ENCODE measurements at regions not wholly inside any gene's neighbourhood (a gene's known extent, or its start where the extent isn't known, plus 50 kb on each side); places are given as distances from the start of the nearest gene placed in this dataset.
A peak's percentile ranks its signal among the peaks of the same experiment; 100 is the strongest.

DNA sequence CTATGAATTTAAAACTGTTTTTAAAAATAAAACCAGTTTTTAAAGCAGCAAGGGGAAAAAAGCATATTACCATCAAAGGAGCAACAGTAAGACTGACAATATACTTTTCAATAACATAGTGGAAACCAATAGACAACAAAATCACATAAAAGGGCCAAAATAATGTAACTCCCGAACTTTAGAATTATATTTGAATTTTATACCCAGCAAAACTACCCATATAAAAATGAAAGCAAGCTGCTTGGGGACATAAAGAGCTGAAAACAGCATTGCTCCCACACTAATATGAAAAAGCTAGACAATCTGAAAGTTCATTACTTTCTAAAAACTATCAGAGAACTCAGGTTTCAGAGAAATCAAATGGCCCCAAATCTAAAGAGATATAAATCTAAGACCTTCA, 199.4 kb upstream of the ARID1B start:
- Histone ChIP-seq H3K4me1 (replicated peaks) (no peaks in the 10 kb centered on the region), H3K9me3 (no peaks in the 10 kb centered on the region), H3K4me3 (no peak overlapping the region), H3K27me3 (replicated peaks; ENCODE audit: insufficient read depth) (no peaks in the 10 kb centered on the region), H3K36me3 (no peaks in the 10 kb centered on the region), H3K27ac (no peak overlapping the region)
- no peak for DNase-seq (ENCODE audit: low spot score)
- WGBS = 97% methylated on average over 1 of the region's 1 CpG
- no peak for TF ChIP-seq POLR2A (IDR thresholded peaks at IDR 0.05)
- intact Hi-C loops (cut with DNase I) = no loop called here

DNA sequence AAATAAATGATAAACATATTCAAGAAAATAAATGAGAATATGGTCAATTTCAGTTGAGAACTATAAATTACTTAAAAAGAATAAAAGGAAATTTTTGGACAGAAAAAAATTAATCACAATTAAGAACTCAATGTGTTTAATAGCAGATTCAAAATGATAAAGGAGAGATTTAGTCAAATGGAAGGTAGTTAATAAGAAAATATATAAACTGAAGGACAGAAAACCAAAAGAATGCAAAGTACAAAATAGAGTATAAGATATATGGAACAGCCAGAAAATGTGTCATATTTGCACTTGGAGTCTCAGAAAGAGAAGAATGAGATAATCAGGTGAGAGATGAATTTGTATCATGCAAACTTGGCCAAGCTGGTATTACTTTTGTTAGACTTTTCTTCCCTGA, 201.8 kb upstream of the ARID1B start:
- no peak for DNase-seq (ENCODE audit: low spot score)
- no peak overlapping the region for H3K27ac ChIP-seq
- no peak for TF ChIP-seq POLR2AphosphoS5 (IDR thresholded peaks at IDR 0.05)
- no peak for TF ChIP-seq POLR2A (IDR thresholded peaks at IDR 0.05)
- TF ChIP-seq, protein P1, sequence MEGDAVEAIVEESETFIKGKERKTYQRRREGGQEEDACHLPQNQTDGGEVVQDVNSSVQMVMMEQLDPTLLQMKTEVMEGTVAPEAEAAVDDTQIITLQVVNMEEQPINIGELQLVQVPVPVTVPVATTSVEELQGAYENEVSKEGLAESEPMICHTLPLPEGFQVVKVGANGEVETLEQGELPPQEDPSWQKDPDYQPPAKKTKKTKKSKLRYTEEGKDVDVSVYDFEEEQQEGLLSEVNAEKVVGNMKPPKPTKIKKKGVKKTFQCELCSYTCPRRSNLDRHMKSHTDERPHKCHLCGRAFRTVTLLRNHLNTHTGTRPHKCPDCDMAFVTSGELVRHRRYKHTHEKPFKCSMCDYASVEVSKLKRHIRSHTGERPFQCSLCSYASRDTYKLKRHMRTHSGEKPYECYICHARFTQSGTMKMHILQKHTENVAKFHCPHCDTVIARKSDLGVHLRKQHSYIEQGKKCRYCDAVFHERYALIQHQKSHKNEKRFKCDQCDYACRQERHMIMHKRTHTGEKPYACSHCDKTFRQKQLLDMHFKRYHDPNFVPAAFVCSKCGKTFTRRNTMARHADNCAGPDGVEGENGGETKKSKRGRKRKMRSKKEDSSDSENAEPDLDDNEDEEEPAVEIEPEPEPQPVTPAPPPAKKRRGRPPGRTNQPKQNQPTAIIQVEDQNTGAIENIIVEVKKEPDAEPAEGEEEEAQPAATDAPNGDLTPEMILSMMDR (IDR thresholded peaks at IDR 0.05) = no peak

DNA sequence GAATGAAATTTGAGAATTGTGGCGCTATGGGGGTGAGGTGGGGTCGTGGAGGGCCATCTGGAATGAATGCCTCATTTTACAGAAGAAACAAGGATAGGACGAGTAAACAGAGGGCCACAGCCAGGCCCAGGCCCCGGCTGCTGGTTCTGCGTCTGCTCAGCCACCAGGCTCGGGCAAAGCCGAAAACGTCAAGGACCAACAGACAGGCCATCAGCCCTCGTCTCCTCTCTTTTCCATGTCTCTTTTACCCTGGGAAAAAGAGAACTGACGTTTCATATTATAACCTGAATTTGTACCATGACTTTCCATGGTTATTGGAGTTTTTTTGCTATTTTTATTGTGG, 212.4 kb upstream of the ARID1B start:
- Histone ChIP-seq H3K27ac (no peak overlapping the region), H3K9me3 (no peaks in the 10 kb centered on the region), H3K27me3 (replicated peaks; ENCODE audit: insufficient read depth) (no peaks in the 10 kb centered on the region), H3K4me1 (replicated peaks) (no peaks in the 10 kb centered on the region), H3K4me3 (no peak overlapping the region), H3K36me3 (no peaks in the 10 kb centered on the region)
- intact Hi-C loops (cut with DNase I) = loop anchor here (2.0 to 10.0 kb wide), 5 partner anchors 122 to 710 kb away; no protein-coding TSS in a partner anchor
- 70% methylated on average over 10 of the region's 10 CpGs for WGBS
- TF ChIP-seq POLR2A (IDR thresholded peaks at IDR 0.05) = no peak
- no peak for DNase-seq (ENCODE audit: low spot score)

More for the DNA sequence above, 201.8 kb upstream of the ARID1B start:
- no peaks in the 10 kb centered on the region for H3K36me3 ChIP-seq
- no peaks in the 10 kb centered on the region for H3K9me3 ChIP-seq
- intact Hi-C loops (cut with DNase I) = no loop called here
- H3K4me1 ChIP-seq (replicated peaks) = no peaks in the 10 kb centered on the region
- no peaks in the 10 kb centered on the region for H3K27me3 ChIP-seq (replicated peaks; ENCODE audit: insufficient read depth)
- no peak overlapping the region for H3K4me3 ChIP-seq

DNA sequence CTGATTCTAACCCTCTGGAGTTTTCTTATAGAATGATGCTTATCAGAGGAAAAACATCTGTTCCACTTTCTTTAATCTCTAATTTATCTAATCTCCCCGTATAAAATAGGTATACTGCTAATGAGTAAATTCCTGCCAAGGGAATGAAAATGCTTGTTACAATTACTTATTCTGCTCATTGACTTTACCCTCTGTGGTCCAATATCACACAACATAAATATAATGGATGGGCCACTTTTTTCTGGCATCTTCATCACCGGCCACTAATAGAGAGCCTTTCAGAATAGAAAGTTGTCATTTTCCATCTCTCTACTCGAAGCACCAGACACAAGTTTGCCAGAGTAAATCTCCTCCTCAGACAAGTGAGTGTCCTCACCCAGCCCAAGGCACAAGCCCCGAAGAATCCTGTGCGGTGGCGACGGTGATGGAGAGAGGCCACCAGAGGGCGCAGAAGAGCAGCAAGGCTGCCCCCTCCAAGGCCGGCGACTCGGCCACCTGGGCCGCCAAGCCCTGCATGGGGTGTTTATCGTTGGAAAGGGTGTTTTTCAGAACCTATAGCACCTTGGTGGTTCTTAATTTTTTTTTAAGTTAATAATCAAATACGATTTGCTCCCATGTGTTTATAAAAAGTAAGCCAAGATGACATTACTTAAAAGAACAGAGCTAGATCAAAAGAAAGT, 212.9 kb upstream of the ARID1B start:
- Histone ChIP-seq H3K9me3 (no peaks in the 10 kb centered on the region), H3K27ac (no peak overlapping the region), H3K4me1 (replicated peaks) (no peaks in the 10 kb centered on the region), H3K36me3 (no peaks in the 10 kb centered on the region), H3K27me3 (replicated peaks; ENCODE audit: insufficient read depth) (no peaks in the 10 kb centered on the region), H3K4me3 (no peak overlapping the region)
- 3% methylated on average over 14 of the region's 14 CpGs for whole genome bisulfite sequencing
- peak; percentile 78 for DNase-seq (ENCODE audit: low spot score)
- TF ChIP-seq, protein P1 (IDR thresholded peaks at IDR 0.05) = peak; percentile 87 to 93 (median 90)
- TF ChIP-seq POLR2A (IDR thresholded peaks at IDR 0.05) (no peak), POLR2AphosphoS5 (IDR thresholded peaks at IDR 0.05) (peak; percentile 57)
- intact Hi-C loops (cut with DNase I) = loop anchor here (2.0 to 10.0 kb wide), 5 partner anchors 123 to 711 kb away; no protein-coding TSS in a partner anchor

DNA sequence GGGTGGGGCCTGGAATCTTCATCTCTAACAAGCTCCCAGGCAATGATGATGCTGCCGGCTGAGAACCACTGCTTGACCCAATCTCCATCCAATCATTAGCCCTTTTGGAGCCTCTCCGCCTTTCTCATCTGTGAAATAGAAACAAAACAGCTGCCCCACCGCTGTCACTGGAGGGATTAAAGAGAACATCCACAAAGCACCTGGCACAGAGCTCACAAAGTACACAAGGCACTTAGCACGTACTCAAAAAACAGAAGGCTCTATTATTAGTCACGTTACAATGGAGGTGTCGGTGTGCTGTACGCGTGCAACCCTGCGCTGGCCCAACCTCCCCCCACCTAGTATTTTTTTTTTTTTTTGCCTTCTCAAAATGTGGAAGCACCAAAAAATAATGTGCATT, 213.5 kb upstream of the ARID1B start:
- intact Hi-C loops (cut with DNase I) = loop anchor here (2.0 to 10.0 kb wide), 5 partner anchors 123 to 711 kb away; no protein-coding TSS in a partner anchor
- no peak for DNase-seq (ENCODE audit: low spot score)
- TF ChIP-seq POLR2AphosphoS5 (IDR thresholded peaks at IDR 0.05) (no peak), POLR2A (IDR thresholded peaks at IDR 0.05) (no peak)
- TF ChIP-seq, protein P1 (IDR thresholded peaks at IDR 0.05) = no peak
- Histone ChIP-seq H3K27me3 (replicated peaks; ENCODE audit: insufficient read depth) (no peaks in the 10 kb centered on the region), H3K4me3 (no peak overlapping the region), H3K27ac (no peak overlapping the region), H3K36me3 (no peaks in the 10 kb centered on the region), H3K9me3 (no peaks in the 10 kb centered on the region), H3K4me1 (replicated peaks) (no peaks in the 10 kb centered on the region)
- 30% methylated on average over 9 of the region's 9 CpGs for WGBS

DNA sequence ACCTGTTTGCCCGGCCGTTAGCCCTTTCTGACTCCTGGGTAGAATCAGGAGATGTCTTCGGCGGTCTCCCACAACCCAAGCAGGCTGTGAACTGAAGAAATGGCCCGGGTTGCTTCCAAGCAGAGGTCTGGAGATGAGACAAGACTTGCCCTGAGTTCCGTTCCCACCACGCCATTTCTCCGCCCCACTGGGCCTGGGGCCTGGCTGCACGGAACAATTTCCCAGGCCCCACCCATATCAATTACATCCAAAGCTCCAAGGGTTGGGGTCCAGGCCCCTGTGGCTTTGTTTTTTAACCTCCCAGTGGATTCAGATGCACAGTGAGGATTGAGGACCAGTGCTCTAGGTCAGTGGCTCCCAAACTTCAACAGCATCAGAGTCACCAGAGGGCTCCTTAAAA, 214.5 kb upstream of the ARID1B start:
- TF ChIP-seq POLR2A (IDR thresholded peaks at IDR 0.05) = no peak
- TF ChIP-seq, protein P1 (IDR thresholded peaks at IDR 0.05) = no peak
- no peak for TF ChIP-seq POLR2AphosphoS5 (IDR thresholded peaks at IDR 0.05)
- whole genome bisulfite sequencing = 76% methylated on average over 9 of the region's 9 CpGs
- no peaks in the 10 kb centered on the region for H3K4me1 ChIP-seq (replicated peaks)
- H3K36me3 ChIP-seq = no peaks in the 10 kb centered on the region
- no peak overlapping the region for H3K27ac ChIP-seq
- no peak overlapping the region for H3K4me3 ChIP-seq
- intact Hi-C loops (cut with DNase I) = loop anchor here (5.0 to 10.0 kb wide), 4 partner anchors 210 to 712 kb away; no protein-coding TSS in a partner anchor
- H3K27me3 ChIP-seq (replicated peaks; ENCODE audit: insufficient read depth) = no peaks in the 10 kb centered on the region
- DNase-seq (ENCODE audit: low spot score) = no peak
- H3K9me3 ChIP-seq = no peaks in the 10 kb centered on the region

Data from prostate gland (tissue), 2 donors.